IMR-90 (cell line): ENCODE measurements at regions not wholly inside any gene's neighbourhood (a gene's known extent, or its start where the extent isn't known, plus 50 kb on each side); places are given as distances from the start of the nearest gene placed in this dataset.

Source experiments
- ATAC-seq: fragments of 200-7000 bp; cut with Tn5 transposase; 2 replicates; pipeline ENCODE4 v1.9.1; 2020; ENCODE audit warnings: low read depth, mild to moderate bottlenecking, moderate library complexity
- BruUV-seq: library from RNA; stranded (reverse); fragments of 400-500 nt; replicated peaks from 2 replicates; lab custom pipeline; 2021; lab: Mats Ljungman, UMichigan
- CTCF ChIA-PET: fragments of 300-600 bp; formaldehyde crosslinking; extraction: SDS; loops from one replicate; lab custom pipeline; 2021; ENCODE audit warnings: antibody characterized with exemption; lab: Yijun Ruan, JAX
- POLR2A ChIA-PET: fragments of 300-600 bp; sonication (Branson Sonifier 250); formaldehyde crosslinking; loops from one replicate; lab custom pipeline; 2022; ENCODE audit warnings: antibody characterized with exemption; ENCODE audit not compliant: unreplicated experiment; lab: Charles Lee
- DNase-seq: peaks from one replicate; pipeline ENCODE4 v3.0.0; 2013
- H2AFZ ChIP-seq: replicated peaks from 2 replicates; pipeline ENCODE3; 2013; ENCODE audit warnings: low read length, mild to moderate bottlenecking; ENCODE audit not compliant: poor library complexity
- H2AK5ac ChIP-seq: 2 replicates; pipeline ENCODE4 v1.6.1; 2013; ENCODE audit warnings: low read depth, low read length, inconsistent platforms
- H2AK9ac ChIP-seq: replicated peaks from 2 replicates; pipeline ENCODE3; 2013; ENCODE audit warnings: mild to moderate bottlenecking, low read depth, low read length, moderate library complexity; ENCODE audit not compliant: poor library complexity
- H2BK120ac ChIP-seq: 2 replicates; pipeline ENCODE4 v1.6.1; 2013; ENCODE audit warnings: low read depth, low read length, inconsistent platforms
- H2BK15ac ChIP-seq: 3 replicates; pipeline ENCODE4 v1.6.1; 2013; ENCODE audit warnings: low read depth, low read length, inconsistent platforms
- H2BK20ac ChIP-seq: 2 replicates; pipeline ENCODE4 v1.6.1; 2013; ENCODE audit warnings: low read depth, mild to moderate bottlenecking, inconsistent platforms, low read length, moderate library complexity
- H2BK5ac ChIP-seq: 2 replicates; pipeline ENCODE4 v1.6.1; 2013; ENCODE audit warnings: mild to moderate bottlenecking, low read depth, low read length, inconsistent platforms; ENCODE audit not compliant: poor library complexity, severe bottlenecking
- H3K14ac ChIP-seq: replicated peaks from 2 replicates; pipeline ENCODE4 v1.6.1; 2013; ENCODE audit warnings: low read depth, low read length, inconsistent platforms
- H3K18ac ChIP-seq: 2 replicates; pipeline ENCODE4 v1.6.1; 2013; ENCODE audit warnings: low read depth, low read length, control low read depth
- H3K23ac ChIP-seq: 2 replicates; pipeline ENCODE4 v1.6.1; 2013; ENCODE audit warnings: low read depth, low read length, inconsistent platforms
- H3K27ac ChIP-seq: 2 replicates; pipeline ENCODE4 v1.5.1; 2013; ENCODE audit warnings: mild to moderate bottlenecking, control low read depth, low read length; ENCODE audit not compliant: insufficient read depth
- H3K27me3 ChIP-seq: 2 replicates; pipeline ENCODE4 v1.6.1; 2013; ENCODE audit warnings: low read length; ENCODE audit not compliant: control insufficient read depth, insufficient read depth
- H3K36me3 ChIP-seq: 2 replicates; pipeline ENCODE4 v1.6.1; 2013; ENCODE audit warnings: low read length, mixed read lengths; ENCODE audit not compliant: control insufficient read depth, insufficient read depth
- H3K4ac ChIP-seq: 2 replicates; pipeline ENCODE4 v1.6.1; 2013; ENCODE audit warnings: low read depth, low read length, inconsistent platforms
- H3K4me1 ChIP-seq: 2 replicates; pipeline ENCODE4 v1.6.1; 2013; ENCODE audit warnings: low read length, mixed read lengths; ENCODE audit not compliant: control insufficient read depth, insufficient read depth
- H3K4me2 ChIP-seq: 2 replicates; pipeline ENCODE4 v1.6.1; 2013; ENCODE audit warnings: low read depth, mild to moderate bottlenecking, control low read depth, low read length, moderate library complexity
- H3K4me3 ChIP-seq: 2 replicates; pipeline ENCODE4 v1.5.1; 2013; ENCODE audit warnings: low read depth, mild to moderate bottlenecking, control low read depth, low read length, moderate library complexity; ENCODE audit not compliant: insufficient read depth
- H3K56ac ChIP-seq: 2 replicates; pipeline ENCODE4 v1.6.1; 2013; ENCODE audit warnings: low read length, inconsistent platforms; ENCODE audit not compliant: insufficient read depth; ENCODE audit errors: extremely low read depth
- H3K79me1 ChIP-seq, 2 experiments: 2 replicates each; pipeline ENCODE4 v1.6.1; 2013; ENCODE audit warnings: low read length in 2 of 2, inconsistent platforms in 1 of 2, low read depth in 1 of 2
- H3K9ac ChIP-seq: 2 replicates; pipeline ENCODE4 v1.6.1; 2013; ENCODE audit warnings: low read depth, low read length, control low read depth
- H3K9me1 ChIP-seq: 2 replicates; pipeline ENCODE4 v1.6.1; 2013; ENCODE audit warnings: low read length, inconsistent platforms; ENCODE audit not compliant: insufficient read depth
- H3K9me3 ChIP-seq: 2 replicates; pipeline ENCODE4 v1.6.1; 2013; ENCODE audit warnings: low read length; ENCODE audit not compliant: control insufficient read depth, insufficient read depth
- H4K20me1 ChIP-seq: 2 replicates; pipeline ENCODE4 v1.6.1; 2013; ENCODE audit warnings: low read length, inconsistent platforms; ENCODE audit not compliant: insufficient read depth
- H4K5ac ChIP-seq: 2 replicates; pipeline ENCODE4 v1.6.1; 2013; ENCODE audit warnings: mild to moderate bottlenecking, low read depth, low read length, control low read depth
- H4K8ac ChIP-seq, 2 experiments: 2 replicates each; pipeline ENCODE4 v1.6.1; 2013; ENCODE audit warnings: low read depth in 2 of 2, low read length in 2 of 2, control low read depth in 1 of 2, inconsistent platforms in 1 of 2
- H4K91ac ChIP-seq: 2 replicates; pipeline ENCODE4 v1.6.1; 2013; ENCODE audit warnings: low read depth, low read length, inconsistent platforms; ENCODE audit not compliant: insufficient read depth
- BHLHE40 ChIP-seq: fragments of 150-350 bp; IDR thresholded peaks from 2 replicates; pipeline ENCODE4 v1.6.1; 2016; ENCODE audit warnings: mild to moderate bottlenecking, low read depth, low read length
- CEBPB ChIP-seq: IDR thresholded peaks from 2 replicates; pipeline ENCODE4 v1.6.1; 2012; ENCODE audit warnings: low read depth, low read length, improper control_type of control experiment
- CHD1 ChIP-seq: IDR thresholded peaks from 2 replicates; pipeline ENCODE4 v1.6.1; 2012; ENCODE audit warnings: low read depth, low read length, improper control_type of control experiment
- CTCF ChIP-seq: conservative IDR thresholded peaks from 2 replicates; pipeline ENCODE4 v1.5.1; 2012; ENCODE audit warnings: mild to moderate bottlenecking, low read depth, low read length, improper control_type of control experiment
- ELK1 ChIP-seq: fragments of 150-350 bp; IDR thresholded peaks from 2 replicates; pipeline ENCODE4 v1.6.1; 2016; ENCODE audit warnings: low read depth, mild to moderate bottlenecking, low read length, moderate library complexity, borderline replicate concordance
- FOS ChIP-seq: fragments of 150-350 bp; IDR thresholded peaks from 2 replicates; pipeline ENCODE4 v1.6.1; 2016; ENCODE audit warnings: low read depth, low read length
- MAFK ChIP-seq: IDR thresholded peaks from 2 replicates; pipeline ENCODE4 v1.6.1; 2012; ENCODE audit warnings: low read depth, low read length, improper control_type of control experiment
- MAZ ChIP-seq: IDR thresholded peaks from 2 replicates; pipeline ENCODE4 v1.6.1; 2012; ENCODE audit warnings: low read depth, mild to moderate bottlenecking, low read length, improper control_type of control experiment, moderate library complexity, borderline replicate concordance
- MXI1 ChIP-seq: IDR thresholded peaks from 2 replicates; pipeline ENCODE4 v1.6.1; 2012; ENCODE audit warnings: low read depth, mild to moderate bottlenecking, low read length, moderate library complexity, borderline replicate concordance
- NFE2L2 ChIP-seq: fragments of 150-350 bp; IDR thresholded peaks from 2 replicates; pipeline ENCODE4 v1.6.1; 2016; ENCODE audit warnings: low read depth, mild to moderate bottlenecking, low read length
- RAD21 ChIP-seq: IDR thresholded peaks from 2 replicates; pipeline ENCODE4 v1.6.1; 2012; ENCODE audit warnings: low read length, improper control_type of control experiment
- RFX5 ChIP-seq: IDR thresholded peaks from 2 replicates; pipeline ENCODE4 v1.8.0; 2012; ENCODE audit warnings: low read depth, mild to moderate bottlenecking, low read length, moderate library complexity
- USF2 ChIP-seq: fragments of 150-350 bp; IDR thresholded peaks from 2 replicates; pipeline ENCODE4 v1.6.1; 2017; ENCODE audit warnings: mild to moderate bottlenecking, antibody characterized with exemption, low read length, low read depth
- WGBS, 2 experiments: methylation state at CpG; one replicate each; pipeline versions ENCODE4 v1.1.5 to v1.1.7; 2013; ENCODE audit warnings: missing lambda C conversion rate in 2 of 2; ENCODE audit not compliant: insufficient read length in 1 of 2; ENCODE audit errors: extremely low coverage in 2 of 2; 5-methylcytosine and 5-hydroxymethylcytosine counted together
- dilution Hi-C: fragments of 300-500 bp; cut with HindIII; formaldehyde crosslinking; loops from one replicate; pipeline ENCODE4 v1.14.3; 2018; ENCODE audit warnings: low sequenced_read_pairs; ENCODE audit not compliant: unreplicated experiment
- in situ Hi-C: fragments of 300-500 bp; cut with MboI; formaldehyde crosslinking; loops from 3 replicates; pipeline ENCODE4 v1.14.3; 2019; ENCODE audit warnings: low sequenced_read_pairs, inconsistent platforms, mixed read lengths
- intact Hi-C: fragments of 100-400 bp; cut with micrococcal nuclease; formaldehyde crosslinking; loops from 2 replicates; pipeline ENCODE4 v1.10.0; 2022

GRCh38 chr7:81110673-81111072 is 191.8 kb upstream of the SEMA3C start:
- Histone ChIP-seq H3K79me1 (no peaks in the 10 kb centered on the region), H3K18ac (no peak overlapping the region; the same call in 1 of the 2 replicates), H2AFZ (no peak overlapping the region), H4K91ac (no peak overlapping the region), H4K20me1 (no peaks in the 10 kb centered on the region), H3K36me3 (no peaks in the 10 kb centered on the region), H3K27ac (no peak overlapping the region), H3K9me3 (no peaks in the 10 kb centered on the region), H3K4me3 (no peak overlapping the region), H3K14ac (no peak overlapping the region), H2BK5ac (peak overlapping the region; percentile 45), H3K27me3 (no peaks in the 10 kb centered on the region), H2BK20ac (peak overlapping the region; percentile 46; the same call in 1 of the 2 replicates), H3K23ac (no peak overlapping the region), H3K4ac (no peak overlapping the region), H2BK120ac (peak overlapping the region; percentile 62; the same call in 1 of the 2 replicates), H3K4me1 (peaks cover 2% of the 10 kb centered on the region; the same call in 1 of the 2 replicates), H2AK9ac (no peak overlapping the region), H4K8ac (0 out of 4 replicates have a peak overlapping the region, but pooled peaks of 1 of the 2 experiments have one; percentile 45), H3K56ac (no peak overlapping the region), H3K9ac (no peak overlapping the region), H2BK15ac (no peak overlapping the region), H3K4me2 (no peak overlapping the region), H4K5ac (no peak overlapping the region), H3K9me1 (no peaks in the 10 kb centered on the region; the same call in 1 of the 2 replicates), H2AK5ac (no peak overlapping the region)
- intact Hi-C loops: loop anchor here (10.0 kb wide), 1 partner anchor 286 kb away; no protein-coding TSS in a partner anchor
- no TSS peak for BruUV-seq
- no peak for TF ChIP-seq USF2
- TF ChIP-seq RAD21: no peak
- no peak for TF ChIP-seq MAFK
- TF ChIP-seq NFE2L2: no peak
- no peak for TF ChIP-seq CTCF
- no peak for TF ChIP-seq CEBPB
- TF ChIP-seq BHLHE40: no peak
- no peak for TF ChIP-seq CHD1
- TF ChIP-seq MAZ: no peak
- no peak for TF ChIP-seq RFX5
- TF ChIP-seq ELK1: no peak
- TF ChIP-seq FOS: no peak
- TF ChIP-seq MXI1: no peak
- in situ Hi-C loops: no loop called here
- ATAC-seq (no peak), DNase-seq (no peak)
- ChIA-PET POLR2A (no interaction called here), CTCF (no interaction called here)
- WGBS, 2 experiments: 100% methylated on average over 1 of the region's 2 CpGs; no CpG with 5 or more reads in 1 of the 2 experiments
- dilution Hi-C loops: no loop called here
